HCT116 (cell line): ENCODE measurements at regions not wholly inside any gene's neighbourhood (a gene's known extent, or its start where the extent isn't known, plus 50 kb on each side); places are given as distances from the start of the nearest gene placed in this dataset.

Source experiments
- ATAC-seq: fragments of 200-7000 bp; cut with Tn5 transposase; 2 replicates; pipeline ENCODE4 v1.9.1; 2020; ENCODE audit warnings: mild to moderate bottlenecking, moderate library complexity
- BruUV-seq: library from RNA; stranded (reverse); fragments of 400-500 nt; replicated peaks from 2 replicates; lab custom pipeline; 2021; lab: Mats Ljungman, UMichigan
- CTCF ChIA-PET: fragments of 300-600 bp; sonication (Branson Sonifier 250); formaldehyde crosslinking; loops from one replicate; lab custom pipeline; 2021; ENCODE audit warnings: antibody characterized with exemption; lab: Charles Lee
- POLR2A ChIA-PET: fragments of 300-600, 350-600 bp; sonication (Branson Sonifier 250); formaldehyde crosslinking; loops from one replicate; lab custom pipeline; 2021; ENCODE audit warnings: antibody characterized with exemption; lab: Charles Lee
- RAD21 ChIA-PET, 2 experiments: fragments of 300-600 bp; sonication (Branson Sonifier 250); formaldehyde crosslinking; loops; one replicate each; lab custom pipeline; 2023; ENCODE audit warnings: low total read pairs in 2 of 2; ENCODE audit not compliant: uncharacterized antibody in 2 of 2, unreplicated experiment in 2 of 2, low non-redundant PET in 1 of 2; lab: Charles Lee
- DNase-seq: peaks from one replicate; pipeline ENCODE4 v3.0.0-alpha.2; 2010; ENCODE audit warnings: low read depth, low spot score
- H2AFZ ChIP-seq: fragments of 200-600 bp; shearing (Covaris generic), sonication (generic); 2 replicates; pipeline ENCODE4 v1.6.1; 2017; ENCODE audit warnings: low read depth, mixed run types, mixed read lengths, antibody characterized with exemption, low read length; ENCODE audit not compliant: poor library complexity, severe bottlenecking
- H3K27ac ChIP-seq: 2 replicates; pipeline ENCODE4 v1.5.1; 2012; ENCODE audit warnings: low read depth, low read length
- H3K27me3 ChIP-seq: fragments of 200-600 bp; sonication (generic); 2 replicates; pipeline ENCODE4 v1.6.1; 2016; ENCODE audit warnings: mixed run types, low read length, mixed read lengths; ENCODE audit not compliant: insufficient read depth
- H3K36me3 ChIP-seq, 2 experiments: fragments of 200-500 bp in 1 of 2; fragments of 200-600 bp in 1 of 2; sonication (Bioruptor generic) in 1 of 2; sonication (generic) in 1 of 2; 2 replicates each; pipeline versions ENCODE4 v1.5.1 to v1.6.1; 2014 to 2016; ENCODE audit warnings: low read length in 2 of 2, inconsistent platforms in 1 of 2, mixed read lengths in 1 of 2, mixed run types in 1 of 2; ENCODE audit not compliant: insufficient read depth in 2 of 2, control insufficient read depth in 1 of 2
- H3K4me1 ChIP-seq, 2 experiments: fragments of 200-600 bp in 1 of 2; sonication (generic) in 1 of 2; 2 replicates each; pipeline versions ENCODE4 v1.5.1 to v1.6.1; 2012 to 2017; ENCODE audit warnings: low read length in 2 of 2, inconsistent platforms in 1 of 2, mild to moderate bottlenecking in 1 of 2, mixed read lengths in 1 of 2, mixed run types in 1 of 2, moderate library complexity in 1 of 2; ENCODE audit not compliant: insufficient read depth in 2 of 2, control insufficient read depth in 1 of 2
- H3K4me2 ChIP-seq: fragments of 200-600 bp; sonication (generic); 2 replicates; pipeline ENCODE4 v1.6.1; 2017; ENCODE audit warnings: mixed run types, low read length, mixed read lengths
- H3K4me3 ChIP-seq, 2 experiments: fragments of 200-600 bp in 1 of 2; sonication (generic) in 1 of 2; replicated peaks in 1 of 2; 2 replicates each; pipeline ENCODE4 v1.5.1; 2011 to 2016; ENCODE audit warnings: low read length in 2 of 2, control low read depth in 1 of 2, low read depth in 1 of 2, mild to moderate bottlenecking in 1 of 2, mixed read lengths in 1 of 2, mixed run types in 1 of 2
- H3K79me2 ChIP-seq: fragments of 200-600 bp; sonication (generic); 2 replicates; pipeline ENCODE4 v1.6.1; 2017; ENCODE audit warnings: mild to moderate bottlenecking, mixed run types, low read length, moderate library complexity, mixed read lengths; ENCODE audit not compliant: insufficient read depth
- H3K9ac ChIP-seq: fragments of 200-600 bp; sonication (generic); 2 replicates; pipeline ENCODE4 v1.6.1; 2016; ENCODE audit warnings: low read length, mixed read lengths
- H3K9me2 ChIP-seq: fragments of 200-600 bp; sonication (generic), shearing (Covaris generic); 2 replicates; pipeline ENCODE4 v1.6.1; 2017; ENCODE audit warnings: mixed run types, mild to moderate bottlenecking, moderate library complexity; ENCODE audit not compliant: insufficient read depth
- H3K9me3 ChIP-seq, 2 experiments: fragments of 200-500 bp in 1 of 2; fragments of 200-600 bp in 1 of 2; sonication (Bioruptor generic) in 1 of 2; sonication (generic) in 1 of 2; 2 replicates each; pipeline ENCODE4 v1.6.1; 2014 to 2017; ENCODE audit warnings: low read length in 2 of 2, mixed read lengths in 2 of 2, inconsistent platforms in 1 of 2, low read depth in 1 of 2, mild to moderate bottlenecking in 1 of 2, mixed run types in 1 of 2, moderate library complexity in 1 of 2; ENCODE audit not compliant: control insufficient read depth in 1 of 2, insufficient read depth in 1 of 2
- H4K20me1 ChIP-seq: fragments of 200-600 bp; sonication (generic), shearing (Covaris generic); 2 replicates; pipeline ENCODE4 v1.6.1; 2017; ENCODE audit warnings: mixed run types, mild to moderate bottlenecking, moderate library complexity; ENCODE audit not compliant: insufficient read depth
- CBX3 ChIP-seq: IDR thresholded peaks from 2 replicates; pipeline ENCODE4 v1.6.1; 2012; ENCODE audit warnings: low read depth
- EGR1 ChIP-seq: IDR thresholded peaks from 2 replicates; pipeline ENCODE4 v1.6.1; 2012; ENCODE audit warnings: low read depth
- EZH2 ChIP-seq: fragments of 200-600 bp; sonication (generic); IDR thresholded peaks from 2 replicates; pipeline ENCODE4 v1.6.1; 2017; ENCODE audit warnings: antibody characterized with exemption, mixed run types
- JUND ChIP-seq: IDR thresholded peaks from 2 replicates; pipeline ENCODE4 v1.6.1; 2012
- POLR2A ChIP-seq: IDR thresholded peaks from 2 replicates; pipeline ENCODE4 v1.7.0; 2011; ENCODE audit warnings: borderline replicate concordance; ENCODE audit not compliant: insufficient read depth, insufficient read length; ENCODE audit errors: extremely low read depth
- POLR2AphosphoS5 ChIP-seq: IDR thresholded peaks from 2 replicates; pipeline ENCODE4 v1.6.1; 2011; ENCODE audit warnings: mild to moderate bottlenecking, low read depth, low read length, moderate library complexity
- SIN3A ChIP-seq: IDR thresholded peaks from 2 replicates; pipeline ENCODE4 v1.6.1; 2012; ENCODE audit warnings: low read depth
- SRF ChIP-seq: IDR thresholded peaks from 2 replicates; pipeline ENCODE4 v1.6.1; 2012; ENCODE audit warnings: low read depth
- TCF7L2 ChIP-seq: IDR thresholded peaks from 2 replicates; pipeline ENCODE4 v1.7.0; 2011; ENCODE audit warnings: borderline replicate concordance, inconsistent platforms; ENCODE audit not compliant: insufficient read depth, insufficient read length; ENCODE audit errors: extremely low read depth
- ZBTB33 ChIP-seq: IDR thresholded peaks from 2 replicates; pipeline ENCODE4 v1.6.1; 2011; ENCODE audit warnings: mild to moderate bottlenecking, low read length, moderate library complexity; ENCODE audit not compliant: insufficient replicate concordance; ENCODE audit errors: extremely low read depth
- ZFX ChIP-seq: fragments of 450-650 bp; IDR thresholded peaks from 2 replicates; pipeline ENCODE4 v1.6.1; 2017
- ZNF274 ChIP-seq: fragments of 200-500 bp; sonication (Bioruptor generic); IDR thresholded peaks from 2 replicates; pipeline ENCODE4 v1.6.1; 2014; ENCODE audit warnings: mild to moderate bottlenecking, low read depth, low read length, inconsistent platforms
- intact Hi-C: fragments of 100-400 bp; cut with micrococcal nuclease; formaldehyde crosslinking; loops from 2 replicates; pipeline ENCODE4 v1.10.0; 2022
- TF ChIP-seq, protein P1 (sequence below): IDR thresholded peaks from 2 replicates; pipeline ENCODE4 v1.6.1; 2012
- TF ChIP-seq, protein P2 (sequence below), 3 experiments: fragments of 200-600 bp in 1 of 3; sonication (generic) in 1 of 3; IDR thresholded peaks in 2 of 3; conservative IDR thresholded peaks in 1 of 3; 2 replicates each; pipeline ENCODE4 v1.5.1; 2012 to 2017; ENCODE audit warnings: low read depth in 2 of 3, low read length in 2 of 3, antibody characterized with exemption in 1 of 3, borderline replicate concordance in 1 of 3, control low read depth in 1 of 3, mild to moderate bottlenecking in 1 of 3, mixed read lengths in 1 of 3, mixed run types in 1 of 3, moderate library complexity in 1 of 3; ENCODE audit not compliant: insufficient read depth in 1 of 3

DNA sequence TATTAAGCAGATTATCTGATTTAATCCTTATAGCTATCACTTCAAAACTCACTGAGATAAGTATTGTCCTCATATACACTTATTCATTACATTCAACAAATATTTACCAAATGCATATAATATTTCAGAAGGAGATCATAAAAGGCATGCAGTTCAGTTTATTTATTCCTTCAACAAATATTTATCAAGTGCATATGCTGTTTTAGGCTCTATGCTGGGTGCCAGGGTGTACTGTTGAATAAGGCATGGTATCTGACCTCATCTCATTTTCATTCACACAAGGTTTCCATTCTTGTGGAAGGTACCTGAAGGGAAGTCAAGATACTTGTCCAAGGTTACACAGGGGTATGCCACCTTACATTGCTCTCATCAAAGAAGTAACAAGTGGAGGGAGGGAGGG is 213.0 kb downstream of the INSIG2 start:
- no peak overlapping the region for H3K9ac ChIP-seq
- H3K4me3 ChIP-seq: no peak overlapping the region
- no peaks in the 10 kb centered on the region for H3K9me2 ChIP-seq
- ChIA-PET CTCF (no interaction called here), POLR2A (no interaction called here), RAD21 (no interaction called here)
- H4K20me1 ChIP-seq: no peaks in the 10 kb centered on the region
- intact Hi-C loops: no loop called here
- BruUV-seq: no TSS peak
- H3K36me3 ChIP-seq: no peaks in the 10 kb centered on the region
- H3K27me3 ChIP-seq: no peaks in the 10 kb centered on the region
- ATAC-seq (no peak), DNase-seq (no peak)
- no peak overlapping the region for H2AFZ ChIP-seq
- no peak overlapping the region for H3K27ac ChIP-seq
- H3K4me1 ChIP-seq: no peaks in the 10 kb centered on the region
- no peak for TF ChIP-seq ZBTB33
- H3K79me2 ChIP-seq: no peaks in the 10 kb centered on the region
- no peaks in the 10 kb centered on the region for H3K9me3 ChIP-seq
- no peak overlapping the region for H3K4me2 ChIP-seq

DNA sequence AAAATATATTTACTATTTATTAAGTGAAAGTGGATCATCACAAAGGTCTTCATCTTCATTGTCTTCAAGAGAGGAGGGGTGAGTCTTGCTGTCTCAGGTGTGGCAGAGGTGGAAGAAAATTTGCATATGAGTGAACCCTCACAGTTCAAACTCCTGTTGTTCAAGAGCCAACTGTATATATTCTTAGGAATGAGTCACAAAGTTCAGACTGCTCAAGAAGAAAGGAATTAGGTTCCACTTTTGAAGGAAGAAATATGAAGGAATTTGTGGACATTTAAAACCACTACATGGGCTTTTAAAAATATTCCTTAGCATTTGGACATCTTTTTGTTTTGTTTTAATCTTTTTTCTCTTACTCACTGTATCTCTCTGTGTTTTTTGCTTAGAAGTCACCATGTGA is 212.6 kb downstream of the INSIG2 start:
- Histone ChIP-seq H3K9me2 (no peaks in the 10 kb centered on the region), H3K36me3 (no peaks in the 10 kb centered on the region), H3K4me2 (no peak overlapping the region), H3K27ac (no peak overlapping the region), H3K4me3 (no peak overlapping the region), H3K79me2 (no peaks in the 10 kb centered on the region), H3K9me3 (no peaks in the 10 kb centered on the region), H3K27me3 (no peaks in the 10 kb centered on the region), H3K9ac (no peak overlapping the region), H4K20me1 (no peaks in the 10 kb centered on the region), H2AFZ (no peak overlapping the region), H3K4me1 (no peaks in the 10 kb centered on the region)
- intact Hi-C loops: no loop called here
- no peak for TF ChIP-seq SRF
- TF ChIP-seq POLR2A: no peak
- no peak for TF ChIP-seq JUND
- no peak for TF ChIP-seq EGR1
- TF ChIP-seq, protein P1, sequence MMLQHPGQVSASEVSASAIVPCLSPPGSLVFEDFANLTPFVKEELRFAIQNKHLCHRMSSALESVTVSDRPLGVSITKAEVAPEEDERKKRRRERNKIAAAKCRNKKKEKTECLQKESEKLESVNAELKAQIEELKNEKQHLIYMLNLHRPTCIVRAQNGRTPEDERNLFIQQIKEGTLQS: no peak
- TF ChIP-seq EZH2: no peak
- TF ChIP-seq TCF7L2: no peak
- no peak for TF ChIP-seq ZNF274
- TF ChIP-seq POLR2AphosphoS5: no peak
- TF ChIP-seq SIN3A: no peak
- no peak for TF ChIP-seq ZFX
- TF ChIP-seq, protein P2, sequence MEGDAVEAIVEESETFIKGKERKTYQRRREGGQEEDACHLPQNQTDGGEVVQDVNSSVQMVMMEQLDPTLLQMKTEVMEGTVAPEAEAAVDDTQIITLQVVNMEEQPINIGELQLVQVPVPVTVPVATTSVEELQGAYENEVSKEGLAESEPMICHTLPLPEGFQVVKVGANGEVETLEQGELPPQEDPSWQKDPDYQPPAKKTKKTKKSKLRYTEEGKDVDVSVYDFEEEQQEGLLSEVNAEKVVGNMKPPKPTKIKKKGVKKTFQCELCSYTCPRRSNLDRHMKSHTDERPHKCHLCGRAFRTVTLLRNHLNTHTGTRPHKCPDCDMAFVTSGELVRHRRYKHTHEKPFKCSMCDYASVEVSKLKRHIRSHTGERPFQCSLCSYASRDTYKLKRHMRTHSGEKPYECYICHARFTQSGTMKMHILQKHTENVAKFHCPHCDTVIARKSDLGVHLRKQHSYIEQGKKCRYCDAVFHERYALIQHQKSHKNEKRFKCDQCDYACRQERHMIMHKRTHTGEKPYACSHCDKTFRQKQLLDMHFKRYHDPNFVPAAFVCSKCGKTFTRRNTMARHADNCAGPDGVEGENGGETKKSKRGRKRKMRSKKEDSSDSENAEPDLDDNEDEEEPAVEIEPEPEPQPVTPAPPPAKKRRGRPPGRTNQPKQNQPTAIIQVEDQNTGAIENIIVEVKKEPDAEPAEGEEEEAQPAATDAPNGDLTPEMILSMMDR (IDR thresholded peaks at IDR 0.05 in 2 of 3, conservative IDR thresholded peaks at IDR 0.05 in 1 of 3; ENCODE audit: borderline replicate concordance in 1 of 3, insufficient read depth in 1 of 3, low read depth in 2 of 3, low read length in 2 of 3): no peak
- TF ChIP-seq CBX3: no peak
- ChIA-PET CTCF (no interaction called here), POLR2A (no interaction called here), RAD21 (no interaction called here)
- no TSS peak for BruUV-seq
- DNase-seq (no peak), ATAC-seq (no peak)
